CD4-positive, alpha-beta T cell treated with Interleukin-2 at 100 ng/mL for 4 hours (primary cell): ENCODE measurements at regions not wholly inside any gene's neighbourhood (a gene's known extent, or its start where the extent isn't known, plus 50 kb on each side); places are given as distances from the start of the nearest gene placed in this dataset.

ENCODE experiments used
- DNase-seq: peaks from one replicate; pipeline ENCODE4 v3.0.0-alpha.2; 2020; ENCODE audit warnings: low spot score

- no peak for DNase-seq
Measured at GRCh38 chr15:95286352-95286880, 1044.1 kb upstream of the NR2F2 start.

GRCh38 chr15:95287720-95288103, 1042.8 kb upstream of the NR2F2 start:
- no peak for DNase-seq

- DNase-seq: no peak
Measured at GRCh38 chr15:95288626-95289025, 1041.9 kb upstream of the NR2F2 start.

- no peak for DNase-seq
Measured at GRCh38 chr15:95290176-95290974, 1040.1 kb upstream of the NR2F2 start.

- peak; percentile 23 for DNase-seq
Measured at GRCh38 chr15:95291898-95292472, 1038.5 kb upstream of the NR2F2 start.

- DNase-seq: no peak
Measured at GRCh38 chr15:95292785-95293450, 1037.6 kb upstream of the NR2F2 start.

- no peak for DNase-seq
Measured at GRCh38 chr15:95293456-95294031, 1037.0 kb upstream of the NR2F2 start.

GRCh38 chr15:95295363-95295762, 1035.1 kb upstream of the NR2F2 start:
- no peak for DNase-seq

GRCh38 chr15:95295896-95296625, 1034.4 kb upstream of the NR2F2 start:
- DNase-seq: no peak

- DNase-seq: no peak
Measured at GRCh38 chr15:95296643-95297042, 1033.9 kb upstream of the NR2F2 start.

- no peak for DNase-seq
Measured at GRCh38 chr15:95298729-95299128, 1031.8 kb upstream of the NR2F2 start.

GRCh38 chr15:95300958-95301357, 1029.5 kb upstream of the NR2F2 start:
- DNase-seq: no peak

- DNase-seq: no peak
Measured at GRCh38 chr15:95302206-95302605, 1028.3 kb upstream of the NR2F2 start.

GRCh38 chr15:95302809-95303208, 1027.7 kb upstream of the NR2F2 start:
- no peak for DNase-seq

GRCh38 chr15:95303713-95304112, 1026.8 kb upstream of the NR2F2 start:
- DNase-seq: no peak

- no peak for DNase-seq
Measured at GRCh38 chr15:95304151-95304946, 1026.2 kb upstream of the NR2F2 start.

GRCh38 chr15:95304947-95305400, 1025.5 kb upstream of the NR2F2 start:
- no peak for DNase-seq

- no peak for DNase-seq
Measured at GRCh38 chr15:95307115-95307514, 1023.4 kb upstream of the NR2F2 start.

GRCh38 chr15:95319242-95319641, 1011.3 kb upstream of the NR2F2 start:
- no peak for DNase-seq

GRCh38 chr15:95323796-95324195, 1006.7 kb upstream of the NR2F2 start:
- no peak for DNase-seq

- DNase-seq: no peak
Measured at GRCh38 chr15:95324656-95325055, 1005.8 kb upstream of the NR2F2 start.
